Ovary (tissue), 3 donors: ENCODE measurements at regions not wholly inside any gene's neighbourhood (a gene's known extent, or its start where the extent isn't known, plus 50 kb on each side); places are given as distances from the start of the nearest gene placed in this dataset.

Experiments used
- POLR2A ChIP-seq: fragments of 450-650 bp; IDR thresholded peaks from one replicate; pipeline ENCODE4 v1.6.1; 2017; ENCODE audit warnings: antibody characterized with exemption, mild to moderate bottlenecking, moderate library complexity
- TF ChIP-seq, protein P1 (sequence below), 3 donors: fragments of 450-650 bp in 2 of 3; fragments of 200-600 bp in 1 of 3; IDR thresholded peaks; one replicate each; pipeline versions ENCODE4 v1.5.1 to v1.8.0; 2016 to 2022; ENCODE audit warnings: antibody characterized with exemption in 3 of 3, mild to moderate bottlenecking in 1 of 3
- donor health status: DM: no; HTN: no; CAD: no.

DNA sequence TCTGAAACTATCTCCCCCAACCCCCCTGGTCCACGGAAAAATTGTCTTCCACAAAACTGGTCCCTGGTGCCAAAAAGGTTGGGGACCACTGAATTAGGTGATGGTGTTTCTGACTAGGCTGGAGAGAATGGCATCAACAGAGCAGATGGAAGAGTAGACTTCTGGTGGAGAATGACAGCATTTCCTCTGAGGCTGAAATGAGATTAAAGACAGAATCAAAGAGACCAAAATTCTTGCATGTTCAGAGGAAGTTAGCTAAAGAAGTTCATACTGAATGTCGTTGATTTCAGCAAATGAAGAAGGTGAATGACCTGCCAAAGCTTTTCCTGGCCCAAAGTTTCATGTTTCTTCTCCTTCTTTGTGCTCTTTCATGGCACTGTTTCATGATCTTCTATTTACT is 188.2 kb upstream of the RUNX1 start:
- TF ChIP-seq, protein P1, sequence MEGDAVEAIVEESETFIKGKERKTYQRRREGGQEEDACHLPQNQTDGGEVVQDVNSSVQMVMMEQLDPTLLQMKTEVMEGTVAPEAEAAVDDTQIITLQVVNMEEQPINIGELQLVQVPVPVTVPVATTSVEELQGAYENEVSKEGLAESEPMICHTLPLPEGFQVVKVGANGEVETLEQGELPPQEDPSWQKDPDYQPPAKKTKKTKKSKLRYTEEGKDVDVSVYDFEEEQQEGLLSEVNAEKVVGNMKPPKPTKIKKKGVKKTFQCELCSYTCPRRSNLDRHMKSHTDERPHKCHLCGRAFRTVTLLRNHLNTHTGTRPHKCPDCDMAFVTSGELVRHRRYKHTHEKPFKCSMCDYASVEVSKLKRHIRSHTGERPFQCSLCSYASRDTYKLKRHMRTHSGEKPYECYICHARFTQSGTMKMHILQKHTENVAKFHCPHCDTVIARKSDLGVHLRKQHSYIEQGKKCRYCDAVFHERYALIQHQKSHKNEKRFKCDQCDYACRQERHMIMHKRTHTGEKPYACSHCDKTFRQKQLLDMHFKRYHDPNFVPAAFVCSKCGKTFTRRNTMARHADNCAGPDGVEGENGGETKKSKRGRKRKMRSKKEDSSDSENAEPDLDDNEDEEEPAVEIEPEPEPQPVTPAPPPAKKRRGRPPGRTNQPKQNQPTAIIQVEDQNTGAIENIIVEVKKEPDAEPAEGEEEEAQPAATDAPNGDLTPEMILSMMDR (IDR thresholded peaks at IDR 0.05): no peak
- no peak for TF ChIP-seq POLR2A
